HG03378 (cell line): ENCODE measurements at regions not wholly inside any gene's neighbourhood (a gene's known extent, or its start where the extent isn't known, plus 50 kb on each side); places are given as distances from the start of the nearest gene placed in this dataset.

ENCODE experiments used
- ATAC-seq: cut with Tn5 transposase; IDR thresholded peaks from one replicate; pipeline ENCODE4 v1.9.1; 2021; ENCODE audit warnings: mild to moderate bottlenecking, moderate library complexity; ENCODE audit not compliant: unreplicated experiment

GRCh38 chrX:65034668-65035445, 58.6 kb upstream of the ZC4H2 start, which contains the start of gene ZC3H12B:
ZC3H12B (plus strand) TSS chrX:65034826.
- peak; percentile 85 for ATAC-seq

GRCh38 chrX:65034292-65034667, 58.0 kb upstream of the ZC4H2 start:
- ATAC-seq, result peak; percentile 4
